ENCODE measurements at regions not wholly inside any gene's neighbourhood (a gene's known extent, or its start where the extent isn't known, plus 50 kb on each side); places are given as distances from the start of the nearest gene placed in this dataset.

GRCh38 chr18:73431620-73432019 is 563.8 kb upstream of the NETO1 start:
- no TSS peak for BruUV-seq (replicated peaks)
- Mint-ChIP-seq H3K36me3 (ENCODE audit: insufficient read depth, unreplicated experiment) (no peaks in the 10 kb centered on the region), H3K27ac (ENCODE audit: unreplicated experiment) (no peak overlapping the region), H3K4me1 (ENCODE audit: low read depth, unreplicated experiment) (peaks cover 2% of the 10 kb centered on the region), H3K4me3 (ENCODE audit: low read depth, unreplicated experiment) (no peak overlapping the region), H3K9me3 (ENCODE audit: low read depth, unreplicated experiment) (no peaks in the 10 kb centered on the region), H3K27me3 (ENCODE audit: unreplicated experiment) (no peaks in the 10 kb centered on the region)
- TF ChIP-seq CTCF (IDR thresholded peaks at IDR 0.05; ENCODE audit: unreplicated experiment), result no peak
- intact Hi-C loops (cut with micrococcal nuclease; ENCODE audit: unreplicated experiment), result no loop called here
- CTCF ChIA-PET, result no interaction called here
- DNase-seq, result no peak

GRCh38 chr18:73421010-73421409 is 553.2 kb upstream of the NETO1 start:
- H3K4me1 Mint-ChIP-seq (ENCODE audit: low read depth, unreplicated experiment), result no peaks in the 10 kb centered on the region
- no peak for DNase-seq
- TF ChIP-seq CTCF (IDR thresholded peaks at IDR 0.05; ENCODE audit: unreplicated experiment), result no peak
- BruUV-seq (replicated peaks), result no TSS peak
- no peaks in the 10 kb centered on the region for H3K27me3 Mint-ChIP-seq (ENCODE audit: unreplicated experiment)
- H3K27ac Mint-ChIP-seq (ENCODE audit: unreplicated experiment), result no peak overlapping the region
- no peak overlapping the region for H3K4me3 Mint-ChIP-seq (ENCODE audit: low read depth, unreplicated experiment)
- H3K36me3 Mint-ChIP-seq (ENCODE audit: insufficient read depth, unreplicated experiment), result no peaks in the 10 kb centered on the region
- H3K9me3 Mint-ChIP-seq (ENCODE audit: low read depth, unreplicated experiment), result no peaks in the 10 kb centered on the region
- CTCF ChIA-PET, result no interaction called here
- intact Hi-C loops (cut with micrococcal nuclease; ENCODE audit: unreplicated experiment), result no loop called here

- no peak for DNase-seq
- intact Hi-C loops (cut with micrococcal nuclease; ENCODE audit: unreplicated experiment), result no loop called here
- H3K27me3 Mint-ChIP-seq (ENCODE audit: unreplicated experiment), result no peaks in the 10 kb centered on the region
- H3K27ac Mint-ChIP-seq (ENCODE audit: unreplicated experiment), result no peak overlapping the region
- H3K4me3 Mint-ChIP-seq (ENCODE audit: low read depth, unreplicated experiment), result no peak overlapping the region
- no peaks in the 10 kb centered on the region for H3K9me3 Mint-ChIP-seq (ENCODE audit: low read depth, unreplicated experiment)
- no peak for TF ChIP-seq CTCF (IDR thresholded peaks at IDR 0.05; ENCODE audit: unreplicated experiment)
- H3K4me1 Mint-ChIP-seq (ENCODE audit: low read depth, unreplicated experiment), result no peaks in the 10 kb centered on the region
- H3K36me3 Mint-ChIP-seq (ENCODE audit: insufficient read depth, unreplicated experiment), result no peaks in the 10 kb centered on the region
- CTCF ChIA-PET, result interaction anchor here (0.7 kb wide), 1 partner anchor 30 kb away, joined by 3 read pairs; no protein-coding TSS in a partner anchor
- BruUV-seq (replicated peaks), result no TSS peak
These were observed 551.7 kb upstream of the NETO1 start for GRCh38 chr18:73419531-73419930.

- H3K4me1 Mint-ChIP-seq (ENCODE audit: low read depth, unreplicated experiment), result no peaks in the 10 kb centered on the region
- no peak overlapping the region for H3K4me3 Mint-ChIP-seq (ENCODE audit: low read depth, unreplicated experiment)
- H3K27ac Mint-ChIP-seq (ENCODE audit: unreplicated experiment), result no peak overlapping the region
- no peaks in the 10 kb centered on the region for H3K9me3 Mint-ChIP-seq (ENCODE audit: low read depth, unreplicated experiment)
- CTCF ChIA-PET, result no interaction called here
- TF ChIP-seq CTCF (IDR thresholded peaks at IDR 0.05; ENCODE audit: unreplicated experiment), result no peak
- no peak for DNase-seq
- H3K27me3 Mint-ChIP-seq (ENCODE audit: unreplicated experiment), result no peaks in the 10 kb centered on the region
- no peaks in the 10 kb centered on the region for H3K36me3 Mint-ChIP-seq (ENCODE audit: insufficient read depth, unreplicated experiment)
- BruUV-seq (replicated peaks), result no TSS peak
- intact Hi-C loops (cut with micrococcal nuclease; ENCODE audit: unreplicated experiment), result no loop called here
These were observed 546.8 kb upstream of the NETO1 start for GRCh38 chr18:73414598-73414997.

GRCh38 chr18:73414069-73414468 is 546.3 kb upstream of the NETO1 start:
- no TSS peak for BruUV-seq (replicated peaks)

More at GRCh38 chr18:73414069-73414468, 546.3 kb upstream of the NETO1 start:
- Mint-ChIP-seq H3K36me3 (ENCODE audit: insufficient read depth, unreplicated experiment) (no peaks in the 10 kb centered on the region), H3K27ac (ENCODE audit: unreplicated experiment) (no peak overlapping the region), H3K27me3 (ENCODE audit: unreplicated experiment) (no peaks in the 10 kb centered on the region), H3K4me3 (ENCODE audit: low read depth, unreplicated experiment) (no peak overlapping the region), H3K4me1 (ENCODE audit: low read depth, unreplicated experiment) (no peaks in the 10 kb centered on the region), H3K9me3 (ENCODE audit: low read depth, unreplicated experiment) (no peaks in the 10 kb centered on the region)
- DNase-seq, result no peak
- CTCF ChIA-PET, result no interaction called here
- TF ChIP-seq CTCF (IDR thresholded peaks at IDR 0.05; ENCODE audit: unreplicated experiment), result no peak
- intact Hi-C loops (cut with micrococcal nuclease; ENCODE audit: unreplicated experiment), result no loop called here

All from Calu3 (cell line).